ENCODE measurements at regions not wholly inside any gene's neighbourhood (a gene's known extent, or its start where the extent isn't known, plus 50 kb on each side); places are given as distances from the start of the nearest gene placed in this dataset.

- TF ChIP-seq POLR2A (IDR thresholded peaks at IDR 0.05; ENCODE audit: low read depth, low read length) (no peak), CTCF (IDR thresholded peaks at IDR 0.05; ENCODE audit: extremely low read depth in 1 of 2, insufficient read depth in 1 of 2, low read depth in 1 of 2, low read length in 2 of 2) (no peak)
Measured at GRCh38 chr10:62633976-62634375, 170.5 kb upstream of the ADO start.
